PC-9 (cell line): ENCODE measurements at regions not wholly inside any gene's neighbourhood (a gene's known extent, or its start where the extent isn't known, plus 50 kb on each side); places are given as distances from the start of the nearest gene placed in this dataset.

Source experiments
- CTCF ChIP-seq: fragments of 200-600 bp; sonication (generic); conservative IDR thresholded peaks from 2 replicates; pipeline ENCODE4 v1.6.1; 2017; ENCODE audit warnings: mixed run types, antibody characterized with exemption, mild to moderate bottlenecking, moderate library complexity
- EZH2 ChIP-seq: fragments of 200-600 bp; sonication (generic); IDR thresholded peaks from 2 replicates; pipeline ENCODE4 v1.8.0; 2017; ENCODE audit warnings: antibody characterized with exemption, low read depth

GRCh38 chr2:21489080-21489479 lies 365.3 kb downstream of the TDRD15 start:
- TF ChIP-seq EZH2, result no peak
- TF ChIP-seq CTCF, result no peak
